ENCODE measurements at regions not wholly inside any gene's neighbourhood (a gene's known extent, or its start where the extent isn't known, plus 50 kb on each side); places are given as distances from the start of the nearest gene placed in this dataset.
A peak's percentile ranks its signal among the peaks of the same experiment; 100 is the strongest.

- H3K27me3 Mint-ChIP-seq (ENCODE audit: low read depth): no peaks in the 10 kb centered on the region
- H3K4me1 Mint-ChIP-seq: peaks cover 43% of the 10 kb centered on the region
- H3K9me3 Mint-ChIP-seq: peaks cover 3% of the 10 kb centered on the region
- peak overlapping the region; percentile 4 for H3K4me3 Mint-ChIP-seq
- peak overlapping the region; percentile 86 for H3K27ac Mint-ChIP-seq
- TF ChIP-seq, protein P1, sequence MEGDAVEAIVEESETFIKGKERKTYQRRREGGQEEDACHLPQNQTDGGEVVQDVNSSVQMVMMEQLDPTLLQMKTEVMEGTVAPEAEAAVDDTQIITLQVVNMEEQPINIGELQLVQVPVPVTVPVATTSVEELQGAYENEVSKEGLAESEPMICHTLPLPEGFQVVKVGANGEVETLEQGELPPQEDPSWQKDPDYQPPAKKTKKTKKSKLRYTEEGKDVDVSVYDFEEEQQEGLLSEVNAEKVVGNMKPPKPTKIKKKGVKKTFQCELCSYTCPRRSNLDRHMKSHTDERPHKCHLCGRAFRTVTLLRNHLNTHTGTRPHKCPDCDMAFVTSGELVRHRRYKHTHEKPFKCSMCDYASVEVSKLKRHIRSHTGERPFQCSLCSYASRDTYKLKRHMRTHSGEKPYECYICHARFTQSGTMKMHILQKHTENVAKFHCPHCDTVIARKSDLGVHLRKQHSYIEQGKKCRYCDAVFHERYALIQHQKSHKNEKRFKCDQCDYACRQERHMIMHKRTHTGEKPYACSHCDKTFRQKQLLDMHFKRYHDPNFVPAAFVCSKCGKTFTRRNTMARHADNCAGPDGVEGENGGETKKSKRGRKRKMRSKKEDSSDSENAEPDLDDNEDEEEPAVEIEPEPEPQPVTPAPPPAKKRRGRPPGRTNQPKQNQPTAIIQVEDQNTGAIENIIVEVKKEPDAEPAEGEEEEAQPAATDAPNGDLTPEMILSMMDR (IDR thresholded peaks at IDR 0.05; ENCODE audit: unreplicated experiment): no peak
- DNase-seq (ENCODE audit: low spot score in 2 of 2, unreplicated experiment in 2 of 2): no peak
- H3K36me3 Mint-ChIP-seq: no peaks in the 10 kb centered on the region
Observed at GRCh38 chr9:14399756-14400657, 86.1 kb upstream of the NFIB start.

- Mint-ChIP-seq H3K9me3 (peaks cover 8% of the 10 kb centered on the region), H3K27me3 (ENCODE audit: low read depth) (no peaks in the 10 kb centered on the region), H3K4me1 (peaks cover 41% of the 10 kb centered on the region), H3K36me3 (peaks cover 2% of the 10 kb centered on the region), H3K27ac (no peak overlapping the region), H3K4me3 (no peak overlapping the region)
- TF ChIP-seq, protein P1 (IDR thresholded peaks at IDR 0.05; ENCODE audit: unreplicated experiment): no peak
- DNase-seq (ENCODE audit: low spot score in 2 of 2, unreplicated experiment in 2 of 2): no peak
Observed at GRCh38 chr9:14398473-14398872, 84.5 kb upstream of the NFIB start.

- no peaks in the 10 kb centered on the region for H3K27me3 Mint-ChIP-seq (ENCODE audit: low read depth)
- H3K4me3 Mint-ChIP-seq: no peak overlapping the region
- TF ChIP-seq, protein P1 (IDR thresholded peaks at IDR 0.05; ENCODE audit: unreplicated experiment): no peak
- H3K4me1 Mint-ChIP-seq: peaks cover 22% of the 10 kb centered on the region
- H3K9me3 Mint-ChIP-seq: peaks cover 28% of the 10 kb centered on the region
- H3K27ac Mint-ChIP-seq: no peak overlapping the region
- DNase-seq (ENCODE audit: low spot score in 2 of 2, unreplicated experiment in 2 of 2): no peak
- peaks cover 9% of the 10 kb centered on the region for H3K36me3 Mint-ChIP-seq
Observed at GRCh38 chr9:14396171-14396570, 82.2 kb upstream of the NFIB start.

- Mint-ChIP-seq H3K27me3 (ENCODE audit: low read depth) (no peaks in the 10 kb centered on the region), H3K4me3 (no peak overlapping the region), H3K27ac (peak overlapping the region; percentile 59), H3K9me3 (peaks cover 33% of the 10 kb centered on the region), H3K36me3 (peaks cover 9% of the 10 kb centered on the region), H3K4me1 (peaks cover 17% of the 10 kb centered on the region)
- TF ChIP-seq, protein P1 (IDR thresholded peaks at IDR 0.05; ENCODE audit: unreplicated experiment): no peak
- no peak for DNase-seq (ENCODE audit: low spot score in 2 of 2, unreplicated experiment in 2 of 2)
Observed at GRCh38 chr9:14395317-14396082, 81.6 kb upstream of the NFIB start.

DNA sequence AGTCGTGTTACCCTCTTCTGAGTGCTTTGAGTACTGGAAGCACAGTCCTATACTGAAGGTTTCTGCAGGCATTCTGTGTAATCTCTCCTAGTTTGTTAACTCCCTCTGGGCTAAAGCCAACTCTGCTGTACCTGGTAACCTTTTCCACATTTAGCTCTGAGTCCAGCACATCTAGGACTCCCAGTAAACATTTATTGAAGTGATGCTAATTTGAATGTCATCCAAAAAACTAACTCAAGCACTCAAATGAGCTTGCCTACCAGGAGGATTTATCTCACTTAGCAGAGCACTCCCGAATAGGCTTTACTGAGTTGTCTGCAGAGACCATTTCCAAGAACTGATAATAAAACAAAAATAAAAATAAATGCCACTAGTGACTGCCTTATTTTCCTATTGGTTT lies 79.5 kb upstream of the NFIB start:
- peaks cover 33% of the 10 kb centered on the region for H3K9me3 Mint-ChIP-seq
- TF ChIP-seq, protein P1 (IDR thresholded peaks at IDR 0.05; ENCODE audit: unreplicated experiment): no peak
- DNase-seq (ENCODE audit: low spot score in 2 of 2, unreplicated experiment in 2 of 2): no peak

More for the DNA sequence above, 79.5 kb upstream of the NFIB start:
- peaks cover 16% of the 10 kb centered on the region for H3K4me1 Mint-ChIP-seq
- H3K36me3 Mint-ChIP-seq: peaks cover 9% of the 10 kb centered on the region
- H3K27ac Mint-ChIP-seq: no peak overlapping the region
- H3K4me3 Mint-ChIP-seq: no peak overlapping the region
- no peaks in the 10 kb centered on the region for H3K27me3 Mint-ChIP-seq (ENCODE audit: low read depth)
